IPS-15b (cell line): ENCODE measurements at regions not wholly inside any gene's neighbourhood (a gene's known extent, or its start where the extent isn't known, plus 50 kb on each side); places are given as distances from the start of the nearest gene placed in this dataset.

Source experiments
- H3K27me3 ChIP-seq: one replicate; pipeline ENCODE4 v1.6.1; 2013; ENCODE audit warnings: low read length; ENCODE audit not compliant: control insufficient read depth, insufficient read depth
- H3K36me3 ChIP-seq: one replicate; pipeline ENCODE4 v1.6.1; 2013; ENCODE audit warnings: low read length; ENCODE audit not compliant: control insufficient read depth, insufficient read depth
- H3K4me1 ChIP-seq: one replicate; pipeline ENCODE4 v1.6.1; 2013; ENCODE audit warnings: mild to moderate bottlenecking, low read length; ENCODE audit not compliant: control insufficient read depth, insufficient read depth
- H3K4me3 ChIP-seq: one replicate; pipeline ENCODE4 v1.5.1; 2013; ENCODE audit warnings: low read depth, low read length
- H3K9ac ChIP-seq: one replicate; pipeline ENCODE4 v1.6.1; 2013; ENCODE audit warnings: low read depth, mild to moderate bottlenecking, low read length
- H3K9me3 ChIP-seq: one replicate; pipeline ENCODE4 v1.6.1; 2013; ENCODE audit warnings: mild to moderate bottlenecking, low read length; ENCODE audit not compliant: control insufficient read depth, insufficient read depth

GRCh38 chr10:61078542-61079275 is 134.7 kb upstream of the RHOBTB1 start:
- Histone ChIP-seq H3K4me1 (no peaks in the 10 kb centered on the region), H3K9me3 (no peaks in the 10 kb centered on the region), H3K4me3 (no peak overlapping the region), H3K9ac (no peak overlapping the region), H3K27me3 (no peaks in the 10 kb centered on the region), H3K36me3 (no peaks in the 10 kb centered on the region)

- H3K9ac ChIP-seq, result no peak overlapping the region
- no peaks in the 10 kb centered on the region for H3K36me3 ChIP-seq
These were observed 132.7 kb upstream of the RHOBTB1 start for GRCh38 chr10:61076572-61077114.

DNA sequence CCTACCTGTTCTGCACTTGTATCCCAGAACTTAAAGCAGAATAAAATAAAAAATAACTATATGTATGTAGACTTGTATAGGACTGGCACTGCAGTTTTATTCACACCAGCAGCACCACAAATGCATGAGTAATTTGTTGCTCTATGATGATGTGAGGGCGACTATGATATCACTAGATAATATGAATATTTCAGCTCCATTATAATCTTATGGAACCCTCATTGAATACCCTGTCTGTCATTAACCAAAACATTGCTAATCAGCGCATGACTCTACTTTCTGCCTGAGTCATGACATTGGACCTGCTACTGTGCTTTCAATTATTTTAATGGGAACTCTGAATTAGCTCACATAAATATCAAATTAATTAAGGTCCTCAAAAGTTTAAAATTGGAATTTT is 129.4 kb upstream of the RHOBTB1 start:
- Histone ChIP-seq H3K27me3 (no peaks in the 10 kb centered on the region), H3K9ac (no peak overlapping the region), H3K9me3 (no peaks in the 10 kb centered on the region), H3K36me3 (no peaks in the 10 kb centered on the region), H3K4me3 (no peak overlapping the region), H3K4me1 (no peaks in the 10 kb centered on the region)

More at GRCh38 chr10:61076572-61077114, 132.7 kb upstream of the RHOBTB1 start:
- Histone ChIP-seq H3K27me3 (no peaks in the 10 kb centered on the region), H3K4me1 (no peaks in the 10 kb centered on the region), H3K4me3 (no peak overlapping the region), H3K9me3 (no peaks in the 10 kb centered on the region)

DNA sequence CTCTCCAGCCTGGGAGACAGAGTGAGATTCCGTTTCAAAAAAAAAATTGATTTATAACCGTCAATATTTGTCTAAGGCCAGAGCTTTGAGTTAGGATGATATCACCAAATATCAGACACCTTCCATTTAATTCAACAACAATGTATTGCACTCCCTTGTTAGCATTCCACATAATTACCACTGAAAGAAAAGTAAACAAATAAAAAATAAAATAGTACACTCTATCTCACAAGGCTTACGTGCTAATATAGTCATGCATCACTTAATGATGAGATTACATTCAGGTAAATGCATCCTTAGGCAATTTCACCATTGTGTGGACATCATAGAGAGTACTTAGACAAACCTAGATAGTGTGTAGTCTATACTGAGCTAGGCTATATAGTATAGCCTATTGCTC is 127.6 kb upstream of the RHOBTB1 start:
- H3K9me3 ChIP-seq, result no peaks in the 10 kb centered on the region
- H3K9ac ChIP-seq, result no peak overlapping the region
- H3K4me3 ChIP-seq, result no peak overlapping the region
- no peaks in the 10 kb centered on the region for H3K4me1 ChIP-seq
- no peaks in the 10 kb centered on the region for H3K36me3 ChIP-seq
- no peaks in the 10 kb centered on the region for H3K27me3 ChIP-seq

GRCh38 chr10:61068471-61068870 is 124.5 kb upstream of the RHOBTB1 start:
- H3K4me1 ChIP-seq, result no peaks in the 10 kb centered on the region
- H3K4me3 ChIP-seq, result no peak overlapping the region
- no peaks in the 10 kb centered on the region for H3K9me3 ChIP-seq
- H3K9ac ChIP-seq, result no peak overlapping the region
- no peaks in the 10 kb centered on the region for H3K27me3 ChIP-seq
- H3K36me3 ChIP-seq, result no peaks in the 10 kb centered on the region

DNA sequence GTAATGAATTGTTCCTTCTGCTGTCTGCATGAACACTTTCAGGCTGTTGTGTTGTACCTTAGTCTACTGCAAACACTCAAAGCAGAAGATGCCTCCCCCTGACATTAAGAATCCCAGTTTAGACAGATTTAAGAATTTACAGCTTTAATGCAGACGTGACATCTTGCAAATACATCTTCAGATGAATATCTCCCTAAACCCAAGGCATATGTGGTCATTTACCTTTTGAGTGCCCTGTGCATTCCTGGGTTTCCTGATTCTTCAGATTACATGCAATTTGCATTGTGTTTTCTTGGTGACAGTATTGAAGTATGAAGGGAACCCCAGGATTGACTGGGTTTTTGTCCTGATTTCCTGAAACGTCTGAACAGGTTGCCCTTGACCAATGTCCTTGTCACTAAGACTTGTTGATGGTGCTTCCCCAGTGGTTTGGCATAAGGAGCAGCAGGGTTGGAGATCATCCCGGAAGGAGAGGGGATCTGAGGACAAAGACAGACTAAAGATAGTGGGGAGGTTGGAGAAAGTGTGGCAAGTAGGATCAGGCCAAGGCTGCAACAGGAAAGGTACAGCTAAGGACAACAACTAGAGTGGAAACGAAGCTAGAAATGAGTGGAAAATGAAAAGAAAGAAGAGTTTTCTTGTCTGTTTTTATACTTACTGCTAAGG is 123.8 kb upstream of the RHOBTB1 start:
- H3K27me3 ChIP-seq, result no peaks in the 10 kb centered on the region
- H3K9ac ChIP-seq, result no peak overlapping the region
- no peaks in the 10 kb centered on the region for H3K4me1 ChIP-seq
- no peak overlapping the region for H3K4me3 ChIP-seq
- no peaks in the 10 kb centered on the region for H3K9me3 ChIP-seq
- H3K36me3 ChIP-seq, result no peaks in the 10 kb centered on the region

DNA sequence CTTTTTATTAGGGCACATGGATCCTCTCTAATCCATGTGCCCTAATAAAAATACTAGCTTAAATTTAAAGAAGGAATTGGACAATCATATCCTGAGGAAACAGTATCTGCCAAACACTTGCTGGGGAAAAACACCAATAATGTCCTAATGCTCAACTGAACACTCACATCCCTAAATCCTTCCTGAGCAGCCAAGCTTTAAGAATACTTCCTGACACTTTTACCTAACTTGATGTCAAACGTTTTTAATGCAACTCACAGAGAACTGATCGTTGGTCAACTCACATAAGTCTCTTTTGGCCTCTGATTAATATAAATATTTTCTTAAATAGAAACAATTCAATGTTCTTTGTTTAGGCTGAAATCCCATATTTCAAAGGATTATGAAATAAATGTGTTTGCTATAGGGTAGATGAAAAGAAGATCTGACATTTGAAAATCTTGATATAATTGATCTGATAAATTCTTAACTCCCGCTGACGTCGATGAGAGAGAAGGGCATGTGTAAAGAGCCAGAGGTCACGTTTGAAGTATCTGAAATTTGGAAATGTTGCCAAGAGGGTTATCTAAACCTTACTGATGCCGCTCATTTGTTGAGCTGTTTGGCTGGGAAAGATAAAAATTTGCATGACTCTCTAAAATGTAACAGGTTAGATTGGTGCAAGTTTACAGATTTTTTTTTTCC is 122.8 kb upstream of the RHOBTB1 start:
- Histone ChIP-seq H3K27me3 (no peaks in the 10 kb centered on the region), H3K9ac (no peak overlapping the region), H3K4me3 (no peak overlapping the region), H3K36me3 (no peaks in the 10 kb centered on the region), H3K9me3 (no peaks in the 10 kb centered on the region), H3K4me1 (no peaks in the 10 kb centered on the region)

DNA sequence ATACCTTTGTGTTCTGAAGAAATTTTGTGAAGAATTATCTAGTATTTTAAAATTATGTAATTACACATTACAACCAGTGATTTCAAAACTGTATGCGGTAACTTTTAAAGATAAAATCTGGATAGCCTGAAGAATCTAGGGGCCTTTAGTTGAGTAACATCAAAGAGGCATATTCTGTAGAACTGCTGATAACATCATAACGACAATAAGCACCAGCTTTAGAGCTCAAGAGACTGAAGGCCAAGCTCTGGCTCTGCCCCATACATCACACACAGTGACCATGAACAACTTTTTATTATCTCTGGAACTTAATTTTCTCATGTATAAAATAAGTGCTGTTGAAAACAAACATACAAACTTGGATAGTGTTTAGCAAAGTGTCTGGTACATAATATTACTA is 121.1 kb upstream of the RHOBTB1 start:
- Histone ChIP-seq H3K9ac (no peak overlapping the region), H3K36me3 (no peaks in the 10 kb centered on the region), H3K9me3 (no peaks in the 10 kb centered on the region), H3K4me3 (no peak overlapping the region), H3K27me3 (no peaks in the 10 kb centered on the region), H3K4me1 (no peaks in the 10 kb centered on the region)

- no peaks in the 10 kb centered on the region for H3K36me3 ChIP-seq
- no peaks in the 10 kb centered on the region for H3K9me3 ChIP-seq
- no peak overlapping the region for H3K9ac ChIP-seq
- no peaks in the 10 kb centered on the region for H3K4me1 ChIP-seq
- H3K27me3 ChIP-seq, result no peaks in the 10 kb centered on the region
- no peak overlapping the region for H3K4me3 ChIP-seq
These were observed 120.4 kb upstream of the RHOBTB1 start for GRCh38 chr10:61064356-61064755.

DNA sequence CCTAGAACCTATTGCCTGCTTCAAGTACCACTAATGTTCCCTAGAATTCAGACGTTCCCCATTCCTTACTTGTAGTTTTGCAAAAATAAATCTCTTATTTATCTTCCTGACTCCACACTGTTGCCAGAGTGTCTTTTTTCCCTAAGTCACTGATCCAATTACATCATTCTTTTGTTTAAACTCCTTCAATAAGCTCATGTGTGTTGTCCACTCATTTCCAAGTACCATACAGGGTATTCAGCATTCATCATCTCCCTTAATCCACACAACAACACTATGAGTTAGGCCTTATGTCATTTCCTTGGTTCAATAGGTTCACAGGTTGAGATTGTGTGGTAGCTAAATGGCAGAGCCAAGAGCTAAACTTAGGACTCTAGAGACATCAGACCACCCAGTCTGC is 119.9 kb upstream of the RHOBTB1 start:
- H3K27me3 ChIP-seq, result no peaks in the 10 kb centered on the region
- H3K4me3 ChIP-seq, result no peak overlapping the region
- H3K4me1 ChIP-seq, result no peaks in the 10 kb centered on the region
- no peak overlapping the region for H3K9ac ChIP-seq
- H3K9me3 ChIP-seq, result no peaks in the 10 kb centered on the region
- H3K36me3 ChIP-seq, result no peaks in the 10 kb centered on the region

- Histone ChIP-seq H3K9ac (no peak overlapping the region), H3K4me1 (no peaks in the 10 kb centered on the region), H3K9me3 (no peaks in the 10 kb centered on the region), H3K27me3 (no peaks in the 10 kb centered on the region), H3K4me3 (no peak overlapping the region), H3K36me3 (no peaks in the 10 kb centered on the region)
These were observed 119.0 kb upstream of the RHOBTB1 start for GRCh38 chr10:61063034-61063433.
